Loucy (cell line): ENCODE measurements at regions not wholly inside any gene's neighbourhood (a gene's known extent, or its start where the extent isn't known, plus 50 kb on each side); places are given as distances from the start of the nearest gene placed in this dataset.

Source experiments
- H2AFZ ChIP-seq: fragments of 200-600 bp; sonication (generic); 2 replicates; pipeline ENCODE4 v1.6.0; 2016; ENCODE audit warnings: antibody characterized with exemption, mild to moderate bottlenecking, low read length, moderate library complexity
- H3F3A ChIP-seq: fragments of 200-600 bp; 2 replicates; pipeline ENCODE4 v1.6.0; 2016; ENCODE audit warnings: antibody characterized with exemption, low read depth, mild to moderate bottlenecking
- H3K27me3 ChIP-seq: fragments of 200-600 bp; sonication (generic); 2 replicates; pipeline ENCODE4 v1.6.1; 2014; ENCODE audit warnings: low read length, mild to moderate bottlenecking; ENCODE audit not compliant: insufficient read depth, poor library complexity, severe bottlenecking
- H3K36me3 ChIP-seq: fragments of 200-600 bp; sonication (generic); 2 replicates; pipeline ENCODE4 v1.6.1; 2016; ENCODE audit warnings: low read length; ENCODE audit not compliant: insufficient read depth
- H3K4me1 ChIP-seq: fragments of 200-600 bp; sonication (generic); 2 replicates; pipeline ENCODE4 v1.5.1; 2014; ENCODE audit warnings: low read length, mild to moderate bottlenecking; ENCODE audit not compliant: insufficient read depth, poor library complexity, severe bottlenecking
- H3K4me2 ChIP-seq: fragments of 200-600 bp; sonication (generic); 2 replicates; pipeline ENCODE4 v1.6.0; 2014; ENCODE audit warnings: antibody characterized with exemption, low read length, low read depth, mild to moderate bottlenecking; ENCODE audit not compliant: poor library complexity, severe bottlenecking
- H3K4me3 ChIP-seq: fragments of 200-600 bp; sonication (generic); 2 replicates; pipeline ENCODE4 v1.5.1; 2014; ENCODE audit warnings: low read length, mild to moderate bottlenecking, mixed read lengths; ENCODE audit not compliant: poor library complexity, severe bottlenecking
- H3K79me2 ChIP-seq: fragments of 200-600 bp; sonication (generic); 2 replicates; pipeline ENCODE4 v1.6.1; 2014; ENCODE audit warnings: low read length; ENCODE audit not compliant: insufficient read depth
- H3K9ac ChIP-seq: fragments of 200-600 bp; sonication (generic); 2 replicates; pipeline ENCODE4 v1.6.0; 2014; ENCODE audit warnings: mild to moderate bottlenecking, low read depth, low read length, moderate library complexity; ENCODE audit not compliant: poor library complexity, severe bottlenecking
- H3K9me2 ChIP-seq: fragments of 200-600 bp; sonication (generic); replicated peaks from 2 replicates; pipeline ENCODE4 v1.6.1; 2016; ENCODE audit warnings: low read depth, low read length, mixed read lengths
- H3K9me3 ChIP-seq: fragments of 200-600 bp; sonication (generic); 2 replicates; pipeline ENCODE4 v1.6.1; 2014; ENCODE audit warnings: mild to moderate bottlenecking, antibody characterized with exemption, low read length, low read depth; ENCODE audit not compliant: insufficient read depth
- H4K20me1 ChIP-seq: fragments of 200-600 bp; sonication (generic); 2 replicates; pipeline ENCODE4 v1.6.0; 2014; ENCODE audit warnings: antibody characterized with exemption, low read length, mild to moderate bottlenecking; ENCODE audit not compliant: insufficient read depth, poor library complexity, severe bottlenecking
- CTCF ChIP-seq: fragments of 200-600 bp; sonication (generic); conservative IDR thresholded peaks from 2 replicates; pipeline ENCODE4 v1.5.1; 2014; ENCODE audit warnings: mild to moderate bottlenecking, antibody characterized with exemption, low read length
- EZH2phosphoT487 ChIP-seq: fragments of 200-600 bp; IDR thresholded peaks from 2 replicates; pipeline ENCODE4 v1.6.1; 2018; ENCODE audit warnings: antibody characterized with exemption, mild to moderate bottlenecking, moderate library complexity, borderline replicate concordance

DNA sequence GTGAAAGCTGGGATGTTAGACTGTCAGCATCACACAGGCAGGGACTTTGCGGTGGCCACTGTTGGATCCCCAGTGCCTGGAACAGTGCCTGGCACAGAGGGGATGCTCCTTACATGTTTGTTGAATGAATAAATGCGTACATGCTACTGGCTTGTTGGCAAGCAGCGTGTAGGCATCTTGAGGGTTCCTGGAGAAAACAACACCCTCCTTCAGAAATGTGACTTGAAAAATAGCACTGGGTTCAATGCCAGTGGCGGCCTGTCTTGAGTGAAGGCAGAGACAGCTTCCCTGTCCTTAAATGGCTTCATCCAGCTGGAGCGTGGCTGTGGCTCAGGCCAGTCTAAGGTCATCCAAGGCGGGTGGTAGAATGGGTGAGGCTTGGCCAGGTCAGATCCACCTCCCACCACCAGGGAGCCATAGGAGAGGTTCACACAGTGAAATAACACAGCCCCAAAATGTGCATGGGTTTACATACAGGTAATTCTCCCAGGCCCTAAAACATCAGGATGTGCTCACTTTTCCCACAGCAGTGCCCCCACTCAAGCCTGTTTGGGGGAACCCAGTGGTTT is 171.4 kb downstream of the PHETA1 start:
- H3K4me3 ChIP-seq: no peak overlapping the region
- TF ChIP-seq EZH2phosphoT487 (no peak), CTCF (no peak)
- no peaks in the 10 kb centered on the region for H3K27me3 ChIP-seq
- H3K9ac ChIP-seq: no peak overlapping the region
- no peaks in the 10 kb centered on the region for H3K36me3 ChIP-seq
- no peak overlapping the region for H2AFZ ChIP-seq
- H3F3A ChIP-seq: no peaks in the 10 kb centered on the region
- H3K4me1 ChIP-seq: no peaks in the 10 kb centered on the region
- H3K4me2 ChIP-seq: no peak overlapping the region
- H3K79me2 ChIP-seq: no peaks in the 10 kb centered on the region
- H3K9me2 ChIP-seq: no peaks in the 10 kb centered on the region
- H4K20me1 ChIP-seq: no peaks in the 10 kb centered on the region
- H3K9me3 ChIP-seq: no peaks in the 10 kb centered on the region

DNA sequence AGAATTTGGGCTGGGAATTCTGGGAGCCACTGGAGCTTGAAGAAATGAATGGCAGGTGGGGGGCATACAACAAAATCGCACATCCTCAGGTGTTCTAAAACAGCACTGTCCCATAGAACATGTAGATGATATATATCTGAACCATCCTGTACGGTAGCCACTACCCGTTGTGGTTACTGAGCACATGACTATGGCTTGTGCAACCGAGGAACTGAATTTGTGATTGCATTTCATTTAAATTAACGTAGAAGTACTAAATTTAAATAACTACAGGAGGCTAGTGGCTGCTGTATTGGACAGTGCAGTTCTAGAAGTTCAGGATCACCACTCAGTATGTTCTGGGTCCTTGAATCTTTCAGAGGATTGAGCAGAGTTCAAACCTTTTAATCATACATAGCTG is 172.4 kb downstream of the PHETA1 start:
- TF ChIP-seq EZH2phosphoT487: no peak
- TF ChIP-seq CTCF: no peak
- no peaks in the 10 kb centered on the region for H3K9me3 ChIP-seq
- no peak overlapping the region for H3K9ac ChIP-seq
- H3K27me3 ChIP-seq: no peaks in the 10 kb centered on the region
- H3K4me3 ChIP-seq: no peak overlapping the region
- H3K4me2 ChIP-seq: no peak overlapping the region
- no peaks in the 10 kb centered on the region for H3K4me1 ChIP-seq
- no peaks in the 10 kb centered on the region for H3F3A ChIP-seq
- H3K79me2 ChIP-seq: no peaks in the 10 kb centered on the region
- H2AFZ ChIP-seq: no peak overlapping the region
- H4K20me1 ChIP-seq: no peaks in the 10 kb centered on the region
- no peaks in the 10 kb centered on the region for H3K36me3 ChIP-seq
- H3K9me2 ChIP-seq: no peaks in the 10 kb centered on the region

- H3K79me2 ChIP-seq: no peaks in the 10 kb centered on the region
- no peaks in the 10 kb centered on the region for H3K36me3 ChIP-seq
- no peaks in the 10 kb centered on the region for H3K9me3 ChIP-seq
- no peaks in the 10 kb centered on the region for H3K27me3 ChIP-seq
- no peaks in the 10 kb centered on the region for H4K20me1 ChIP-seq
- TF ChIP-seq EZH2phosphoT487: no peak
- no peak for TF ChIP-seq CTCF
- no peaks in the 10 kb centered on the region for H3K9me2 ChIP-seq
- no peaks in the 10 kb centered on the region for H3K4me1 ChIP-seq
- no peak overlapping the region for H3K4me3 ChIP-seq
- H3K9ac ChIP-seq: no peak overlapping the region
- no peaks in the 10 kb centered on the region for H3F3A ChIP-seq
- no peak overlapping the region for H3K4me2 ChIP-seq
- H2AFZ ChIP-seq: no peak overlapping the region
These were observed 173.6 kb downstream of the PHETA1 start for GRCh38 chr12:111195316-111195715.
